Astrocyte of the spinal cord (primary cell): ENCODE measurements at regions not wholly inside any gene's neighbourhood (a gene's known extent, or its start where the extent isn't known, plus 50 kb on each side); places are given as distances from the start of the nearest gene placed in this dataset.
A peak's percentile ranks its signal among the peaks of the same experiment; 100 is the strongest.

Experiments
- DNase-seq: peaks from one replicate; pipeline ENCODE4 v3.0.0; 2011; ENCODE audit warnings: low read depth, low spot score
- H3K4me3 ChIP-seq: 2 replicates; pipeline ENCODE4 v1.5.1; 2011; ENCODE audit warnings: low read depth, mild to moderate bottlenecking, low read length, moderate library complexity
- CTCF ChIP-seq: IDR thresholded peaks from 2 replicates; pipeline ENCODE4 v1.5.1; 2012; ENCODE audit warnings: low read depth, mild to moderate bottlenecking, low read length, inconsistent platforms
- in situ Hi-C: cut with HindIII; loops from 2 replicates; pipeline ENCODE4 v1.10.0; 2017; ENCODE audit warnings: low sequenced_read_pairs

- TF ChIP-seq CTCF: no peak
- in situ Hi-C loops: no loop called here
- H3K4me3 ChIP-seq: no peak overlapping the region
- DNase-seq: no peak
Measured at GRCh38 chr10:4633776-4634175, 192.2 kb upstream of the AKR1E2 start.

DNA sequence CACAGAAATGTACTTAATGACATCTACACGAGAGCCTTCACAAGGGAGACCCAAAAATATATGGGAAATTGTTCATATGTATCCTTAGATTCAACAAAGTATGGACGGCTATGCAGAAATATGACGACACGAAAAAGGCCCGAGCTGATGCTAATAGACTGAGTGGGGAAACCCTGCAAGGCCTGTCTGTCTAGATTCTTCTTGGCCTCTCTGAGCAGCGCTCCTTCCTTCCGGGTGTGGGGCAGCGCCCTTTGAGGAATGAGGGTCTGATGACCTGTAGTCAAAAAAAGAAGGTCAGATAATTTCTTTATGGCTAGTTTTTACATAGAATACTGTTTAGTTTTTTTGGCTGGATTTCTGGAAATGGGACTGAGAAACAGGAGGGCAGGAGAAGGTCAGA lies 192.8 kb upstream of the AKR1E2 start:
- no peak overlapping the region for H3K4me3 ChIP-seq
- no peak for TF ChIP-seq CTCF
- DNase-seq: no peak
- in situ Hi-C loops: no loop called here

DNA sequence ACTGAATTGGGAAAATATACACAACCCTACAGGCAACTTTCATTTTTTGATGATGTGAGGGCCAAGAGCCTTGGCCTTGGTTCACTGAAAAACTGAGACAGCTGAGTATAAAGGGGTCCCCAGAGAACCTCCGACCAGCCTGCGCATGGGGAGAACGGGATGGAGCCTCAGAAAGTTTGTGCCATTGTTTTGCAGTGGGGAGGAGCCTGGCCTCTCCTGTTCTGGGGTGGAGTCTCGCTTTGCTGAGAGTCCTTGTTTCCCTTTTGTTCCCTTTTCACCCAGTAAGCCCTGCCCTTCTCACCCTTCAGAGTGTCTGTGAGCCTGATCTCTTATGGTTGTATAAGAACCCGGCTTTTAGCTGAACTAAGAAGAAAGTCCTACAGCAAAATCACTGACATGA lies 193.2 kb upstream of the AKR1E2 start:
- in situ Hi-C loops: no loop called here
- no peak for TF ChIP-seq CTCF
- H3K4me3 ChIP-seq: no peak overlapping the region
- DNase-seq: no peak

DNA sequence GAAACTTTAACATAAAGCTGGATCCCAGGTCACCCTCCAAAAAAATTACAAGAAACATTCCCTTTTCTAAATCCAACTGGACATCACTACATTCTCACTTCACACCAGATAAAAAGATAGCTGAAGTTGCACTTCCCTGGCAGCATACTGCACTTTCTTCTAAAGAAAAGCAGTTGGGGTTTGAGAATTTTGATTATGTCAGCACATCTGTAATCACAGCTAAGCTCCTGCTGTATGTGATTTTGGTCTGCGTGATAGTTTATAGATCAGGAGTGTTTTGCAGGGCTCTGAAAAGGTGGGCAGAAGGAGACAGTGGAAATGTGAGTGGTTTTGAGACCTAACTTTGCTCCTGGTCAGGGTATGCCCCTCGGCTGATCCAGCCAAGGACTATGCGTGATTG lies 199.1 kb upstream of the AKR1E2 start:
- H3K4me3 ChIP-seq: no peak overlapping the region
- in situ Hi-C loops: no loop called here
- no peak for DNase-seq
- TF ChIP-seq CTCF: no peak

GRCh38 chr10:4623757-4624420 lies 202.1 kb upstream of the AKR1E2 start:
- in situ Hi-C loops: no loop called here
- H3K4me3 ChIP-seq: no peak overlapping the region
- TF ChIP-seq CTCF: no peak
- DNase-seq: peak; percentile 55

DNA sequence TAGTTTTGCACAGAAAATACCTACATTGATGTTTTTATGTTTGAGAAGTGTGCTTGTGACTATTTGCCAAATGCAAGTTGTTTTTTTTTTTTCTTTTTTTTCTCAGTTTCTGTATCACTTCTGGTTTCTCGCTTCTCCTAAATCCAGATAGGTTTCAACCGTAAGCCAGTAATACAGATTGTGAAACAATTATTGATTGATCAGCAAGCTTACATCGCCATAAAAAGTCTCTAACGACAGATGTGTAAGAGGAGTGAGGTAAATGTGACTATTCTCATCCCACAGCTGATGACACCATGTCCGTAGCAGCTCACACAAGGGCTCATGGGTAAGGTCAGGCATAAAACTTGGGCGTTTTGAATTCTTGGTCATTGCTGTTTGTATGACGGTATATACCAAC lies 202.8 kb upstream of the AKR1E2 start:
- no peak overlapping the region for H3K4me3 ChIP-seq
- no peak for DNase-seq
- no peak for TF ChIP-seq CTCF
- in situ Hi-C loops: no loop called here

DNA sequence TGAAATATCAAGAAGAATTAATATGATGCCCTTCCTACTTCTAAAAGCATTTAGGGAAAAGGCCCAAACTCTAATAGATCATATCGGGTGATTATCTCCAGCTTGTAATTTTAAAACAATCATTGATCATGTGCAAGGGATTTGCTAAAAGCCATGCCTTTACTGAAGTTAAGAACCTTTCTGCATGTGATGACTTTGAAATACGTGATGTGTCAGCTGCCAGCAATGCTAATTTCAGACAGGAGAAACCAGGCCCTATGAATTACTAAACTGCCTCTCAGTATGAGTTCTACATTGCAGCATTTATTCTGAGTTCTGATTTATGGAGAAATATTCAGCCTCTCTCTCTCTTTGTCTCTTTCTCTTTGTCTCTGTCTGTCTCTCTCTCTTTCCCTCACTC lies 203.6 kb upstream of the AKR1E2 start:
- no peak for TF ChIP-seq CTCF
- in situ Hi-C loops: no loop called here
- no peak overlapping the region for H3K4me3 ChIP-seq
- DNase-seq: no peak
